ENCODE measurements at regions not wholly inside any gene's neighbourhood (a gene's known extent, or its start where the extent isn't known, plus 50 kb on each side); places are given as distances from the start of the nearest gene placed in this dataset.
"Not testable (repeated sequence)": the region's sequence is repeated elsewhere in the genome, so short reads cannot be mapped to it uniquely, and the experiment has no call there.

GRCh38 chr1:8151647-8152046 lies 125.5 kb upstream of the ERRFI1 start:
- Histone ChIP-seq H3K79me2 (ENCODE audit: low read length) (no peaks in the 10 kb centered on the region), H3K36me3 (replicated peaks; ENCODE audit: insufficient read depth, low read length) (no peaks in the 10 kb centered on the region), H3K4me1 (ENCODE audit: low read length) (no peaks in the 10 kb centered on the region), H2AFZ (ENCODE audit: low read length) (no peak overlapping the region), H3K9ac (ENCODE audit: low read length) (no peak overlapping the region), H3K27ac (ENCODE audit: low read length) (no peak overlapping the region), H3K9me3 (replicated peaks; ENCODE audit: insufficient read depth, low read length) (no peaks in the 10 kb centered on the region), H3F3A (ENCODE audit: insufficient read depth, low read length) (no peaks in the 10 kb centered on the region), H3K4me2 (ENCODE audit: low read depth, low read length) (no peak overlapping the region), H3K4me3 (ENCODE audit: low read length) (no peak overlapping the region), H4K20me1 (ENCODE audit: insufficient read depth, low read length) (no peaks in the 10 kb centered on the region), H3K27me3 (replicated peaks; ENCODE audit: insufficient read depth, low read length) (peaks cover 85% of the 10 kb centered on the region), H3K9me2 (replicated peaks; ENCODE audit: insufficient read depth, low read length) (no peaks in the 10 kb centered on the region)
- no peak for DNase-seq
- no peak for TF ChIP-seq CTCF (IDR thresholded peaks at IDR 0.05; ENCODE audit: low read length)
- no peak for TF ChIP-seq EZH2 (optimal IDR thresholded peaks at IDR 0.05; ENCODE audit: low read depth, low read length)
- TF ChIP-seq EZH2phosphoT487 (IDR thresholded peaks at IDR 0.05; ENCODE audit: low read length): no peak

GRCh38 chr1:8149756-8150155 lies 123.6 kb upstream of the ERRFI1 start:
- H3K9me3 ChIP-seq (replicated peaks; ENCODE audit: insufficient read depth, low read length); H3K36me3 ChIP-seq (replicated peaks; ENCODE audit: insufficient read depth, low read length); H3K9ac ChIP-seq (ENCODE audit: low read length); H3F3A ChIP-seq (ENCODE audit: insufficient read depth, low read length); H3K27ac ChIP-seq (ENCODE audit: low read length); H3K4me3 ChIP-seq (ENCODE audit: low read length); H3K9me2 ChIP-seq (replicated peaks; ENCODE audit: insufficient read depth, low read length); H4K20me1 ChIP-seq (ENCODE audit: insufficient read depth, low read length); H3K4me1 ChIP-seq (ENCODE audit: low read length); H2AFZ ChIP-seq (ENCODE audit: low read length); H3K79me2 ChIP-seq (ENCODE audit: low read length); H3K4me2 ChIP-seq (ENCODE audit: low read depth, low read length); DNase-seq: not testable (repeated sequence)
- peaks cover 86% of the 10 kb centered on the region for H3K27me3 ChIP-seq (replicated peaks; ENCODE audit: insufficient read depth, low read length)

GRCh38 chr1:8147956-8148355 lies 121.8 kb upstream of the ERRFI1 start:
- H4K20me1 ChIP-seq (ENCODE audit: insufficient read depth, low read length): no peaks in the 10 kb centered on the region
- no peaks in the 10 kb centered on the region for H3K79me2 ChIP-seq (ENCODE audit: low read length)
- no peaks in the 10 kb centered on the region for H3K9me3 ChIP-seq (replicated peaks; ENCODE audit: insufficient read depth, low read length)
- H3K27ac ChIP-seq (ENCODE audit: low read length): no peak overlapping the region
- no peak for DNase-seq
- H3K36me3 ChIP-seq (replicated peaks; ENCODE audit: insufficient read depth, low read length): no peaks in the 10 kb centered on the region
- no peak overlapping the region for H3K4me2 ChIP-seq (ENCODE audit: low read depth, low read length)
- H3K9ac ChIP-seq (ENCODE audit: low read length): no peak overlapping the region
- H3K4me3 ChIP-seq (ENCODE audit: low read length): no peak overlapping the region
- H3K9me2 ChIP-seq (replicated peaks; ENCODE audit: insufficient read depth, low read length): no peaks in the 10 kb centered on the region
- H2AFZ ChIP-seq (ENCODE audit: low read length): no peak overlapping the region
- no peaks in the 10 kb centered on the region for H3K4me1 ChIP-seq (ENCODE audit: low read length)
- H3K27me3 ChIP-seq (replicated peaks; ENCODE audit: insufficient read depth, low read length): peaks cover 87% of the 10 kb centered on the region
- H3F3A ChIP-seq (ENCODE audit: insufficient read depth, low read length): no peaks in the 10 kb centered on the region
- TF ChIP-seq EZH2 (optimal IDR thresholded peaks at IDR 0.05; ENCODE audit: low read depth, low read length): no peak
- TF ChIP-seq EZH2phosphoT487 (IDR thresholded peaks at IDR 0.05; ENCODE audit: low read length): no peak
- no peak for TF ChIP-seq CTCF (IDR thresholded peaks at IDR 0.05; ENCODE audit: low read length)

GRCh38 chr1:8146257-8146855 lies 120.2 kb upstream of the ERRFI1 start:
- H3K4me1 ChIP-seq (ENCODE audit: low read length): no peaks in the 10 kb centered on the region
- H3K36me3 ChIP-seq (replicated peaks; ENCODE audit: insufficient read depth, low read length): no peaks in the 10 kb centered on the region
- no peak for DNase-seq
- H3F3A ChIP-seq (ENCODE audit: insufficient read depth, low read length): no peaks in the 10 kb centered on the region
- H3K9me2 ChIP-seq (replicated peaks; ENCODE audit: insufficient read depth, low read length): no peaks in the 10 kb centered on the region
- TF ChIP-seq EZH2phosphoT487 (IDR thresholded peaks at IDR 0.05; ENCODE audit: low read length): no peak
- TF ChIP-seq CTCF (IDR thresholded peaks at IDR 0.05; ENCODE audit: low read length): no peak
- TF ChIP-seq EZH2 (optimal IDR thresholded peaks at IDR 0.05; ENCODE audit: low read depth, low read length): no peak
- H2AFZ ChIP-seq (ENCODE audit: low read length): no peak overlapping the region
- no peaks in the 10 kb centered on the region for H3K9me3 ChIP-seq (replicated peaks; ENCODE audit: insufficient read depth, low read length)
- H3K79me2 ChIP-seq (ENCODE audit: low read length): no peaks in the 10 kb centered on the region
- H4K20me1 ChIP-seq (ENCODE audit: insufficient read depth, low read length): no peaks in the 10 kb centered on the region
- no peak overlapping the region for H3K4me2 ChIP-seq (ENCODE audit: low read depth, low read length)
- no peak overlapping the region for H3K9ac ChIP-seq (ENCODE audit: low read length)
- H3K27ac ChIP-seq (ENCODE audit: low read length): no peak overlapping the region
- peaks cover 83% of the 10 kb centered on the region for H3K27me3 ChIP-seq (replicated peaks; ENCODE audit: insufficient read depth, low read length)
- H3K4me3 ChIP-seq (ENCODE audit: low read length): no peak overlapping the region
